GM12872 (cell line): ENCODE measurements at regions not wholly inside any gene's neighbourhood (a gene's known extent, or its start where the extent isn't known, plus 50 kb on each side); places are given as distances from the start of the nearest gene placed in this dataset.

Experiments used
- CTCF ChIP-seq: IDR thresholded peaks from 3 replicates; pipeline ENCODE4 v1.5.1; 2011; ENCODE audit warnings: low read depth, mild to moderate bottlenecking, low read length, moderate library complexity; ENCODE audit not compliant: insufficient read depth

- no peak for TF ChIP-seq CTCF
These were observed 398.7 kb downstream of the BUD13 start for GRCh38 chr11:116374085-116374484.

- no peak for TF ChIP-seq CTCF
These were observed 399.5 kb downstream of the BUD13 start for GRCh38 chr11:116373104-116373944.

GRCh38 chr11:116371146-116371545 lies 401.6 kb downstream of the BUD13 start:
- no peak for TF ChIP-seq CTCF

- TF ChIP-seq CTCF, result no peak
These were observed 404.0 kb downstream of the BUD13 start for GRCh38 chr11:116368784-116369183.

- TF ChIP-seq CTCF, result no peak
These were observed 405.7 kb downstream of the BUD13 start for GRCh38 chr11:116366980-116367645.

- 0 out of 3 replicates have a peak, but pooled peaks have one; percentile 15 for TF ChIP-seq CTCF
These were observed 406.3 kb downstream of the BUD13 start for GRCh38 chr11:116366451-116366850.

- no peak for TF ChIP-seq CTCF
These were observed 408.4 kb downstream of the BUD13 start for GRCh38 chr11:116364348-116364747.
